ENCODE measurements at regions not wholly inside any gene's neighbourhood (a gene's known extent, or its start where the extent isn't known, plus 50 kb on each side); places are given as distances from the start of the nearest gene placed in this dataset.

DNA sequence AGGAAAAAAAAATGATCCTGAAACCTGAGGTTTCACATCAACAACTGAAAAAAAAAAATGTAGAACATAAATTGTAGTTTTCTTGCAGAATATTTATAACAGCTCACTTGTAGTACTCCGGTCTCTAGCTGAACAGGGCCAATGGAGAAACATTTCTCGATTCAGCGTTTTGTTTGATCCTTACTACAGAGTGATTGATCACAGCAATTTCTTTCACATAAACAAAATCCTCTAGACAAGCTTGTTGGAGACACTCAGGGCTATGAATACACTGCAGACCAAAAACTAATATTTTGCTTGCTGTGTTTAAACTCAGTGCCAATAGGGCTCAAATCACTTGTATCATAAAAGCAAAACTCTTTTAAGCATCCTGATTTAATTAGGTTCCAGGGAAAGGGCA, 127.0 kb upstream of the CNTN6 start:
- TF ChIP-seq, protein P1, sequence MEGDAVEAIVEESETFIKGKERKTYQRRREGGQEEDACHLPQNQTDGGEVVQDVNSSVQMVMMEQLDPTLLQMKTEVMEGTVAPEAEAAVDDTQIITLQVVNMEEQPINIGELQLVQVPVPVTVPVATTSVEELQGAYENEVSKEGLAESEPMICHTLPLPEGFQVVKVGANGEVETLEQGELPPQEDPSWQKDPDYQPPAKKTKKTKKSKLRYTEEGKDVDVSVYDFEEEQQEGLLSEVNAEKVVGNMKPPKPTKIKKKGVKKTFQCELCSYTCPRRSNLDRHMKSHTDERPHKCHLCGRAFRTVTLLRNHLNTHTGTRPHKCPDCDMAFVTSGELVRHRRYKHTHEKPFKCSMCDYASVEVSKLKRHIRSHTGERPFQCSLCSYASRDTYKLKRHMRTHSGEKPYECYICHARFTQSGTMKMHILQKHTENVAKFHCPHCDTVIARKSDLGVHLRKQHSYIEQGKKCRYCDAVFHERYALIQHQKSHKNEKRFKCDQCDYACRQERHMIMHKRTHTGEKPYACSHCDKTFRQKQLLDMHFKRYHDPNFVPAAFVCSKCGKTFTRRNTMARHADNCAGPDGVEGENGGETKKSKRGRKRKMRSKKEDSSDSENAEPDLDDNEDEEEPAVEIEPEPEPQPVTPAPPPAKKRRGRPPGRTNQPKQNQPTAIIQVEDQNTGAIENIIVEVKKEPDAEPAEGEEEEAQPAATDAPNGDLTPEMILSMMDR (IDR thresholded peaks at IDR 0.05): no peak
- TF ChIP-seq POLR2A (IDR thresholded peaks at IDR 0.05): no peak
